ENCODE measurements at regions not wholly inside any gene's neighbourhood (a gene's known extent, or its start where the extent isn't known, plus 50 kb on each side); places are given as distances from the start of the nearest gene placed in this dataset.

DNA sequence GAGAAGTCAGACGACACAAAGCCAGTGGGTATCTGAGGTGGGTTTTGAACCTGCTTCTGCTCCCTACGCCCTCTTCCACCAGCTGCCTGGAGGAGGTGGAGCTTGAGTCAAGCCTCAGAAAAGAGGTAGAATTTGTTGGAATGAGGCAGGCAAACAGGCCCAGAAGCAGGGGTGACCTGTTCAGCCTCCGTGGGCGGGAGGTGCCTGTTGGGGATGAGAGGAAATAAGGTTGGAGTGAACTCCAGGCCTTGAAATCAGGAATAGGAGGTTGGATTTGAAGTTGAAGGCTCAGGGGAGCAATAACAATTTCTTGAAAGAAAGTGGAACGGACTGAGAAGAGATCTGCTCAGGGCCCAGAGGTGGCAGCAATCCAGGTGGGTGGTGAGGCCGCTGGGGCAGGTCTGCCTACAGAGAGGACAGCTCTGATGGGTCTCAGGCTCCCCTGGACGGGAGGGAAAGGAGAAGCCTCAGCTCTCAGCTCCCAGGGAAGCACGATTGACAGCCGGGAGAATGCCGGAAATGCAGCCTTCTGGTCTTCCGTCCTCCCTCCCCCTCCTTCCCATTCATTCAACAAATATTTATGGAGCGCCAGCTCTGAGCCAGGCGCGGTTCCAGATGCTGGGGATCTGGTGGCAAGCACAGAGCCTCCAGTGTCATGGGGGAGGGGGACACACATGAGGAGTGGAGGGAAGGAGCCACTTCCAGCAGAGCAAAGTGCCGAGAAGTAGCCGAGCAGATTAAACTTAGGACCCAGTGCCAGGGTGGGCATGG, 61.9 kb upstream of the CIBAR2 start:
- peak; percentile 91 for DNase-seq (ENCODE audit: low read depth)

DNA sequence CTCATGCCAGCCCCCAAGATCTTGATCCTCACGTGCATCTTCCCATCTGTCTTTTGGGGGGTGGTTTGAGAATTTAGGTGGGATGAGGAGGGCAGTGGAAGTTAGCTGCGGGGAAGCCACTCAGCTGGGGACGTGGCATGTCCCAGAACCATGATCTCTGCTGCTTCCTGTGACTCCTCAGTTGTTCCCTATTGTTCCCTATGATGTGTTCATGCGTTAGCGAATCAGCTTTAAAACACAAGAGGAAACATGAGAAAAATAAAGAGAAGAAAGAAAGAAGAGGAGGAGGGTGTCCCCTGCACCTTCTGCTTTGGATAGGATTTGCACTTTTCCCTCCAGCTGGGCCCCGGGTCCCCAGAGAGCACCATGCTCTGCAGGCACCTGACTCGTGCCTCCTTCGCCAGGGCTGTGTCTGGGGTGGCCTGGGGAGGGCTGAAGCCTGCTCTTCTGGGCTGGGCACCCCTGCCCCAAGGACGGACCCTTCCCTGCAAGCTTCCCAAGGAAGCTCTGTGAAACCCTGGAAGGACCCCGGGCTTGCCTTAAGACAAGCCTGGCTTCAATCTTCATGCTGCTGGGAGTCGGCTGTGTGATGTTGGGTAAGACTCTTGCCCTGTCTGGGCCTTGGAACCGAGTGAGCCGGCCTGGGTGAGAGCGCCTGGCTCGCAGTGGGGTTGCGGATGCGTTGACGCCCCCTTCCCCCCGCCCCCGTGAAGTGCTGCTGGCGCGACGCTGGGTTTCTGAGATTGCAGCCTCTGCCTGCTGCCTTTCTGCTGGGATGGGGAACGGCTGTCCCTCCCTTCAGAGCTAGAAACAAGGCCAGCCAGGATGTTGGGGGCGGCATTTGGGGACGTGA, 62.8 kb upstream of the CIBAR2 start:
- no peak for DNase-seq (ENCODE audit: low read depth)

DNA sequence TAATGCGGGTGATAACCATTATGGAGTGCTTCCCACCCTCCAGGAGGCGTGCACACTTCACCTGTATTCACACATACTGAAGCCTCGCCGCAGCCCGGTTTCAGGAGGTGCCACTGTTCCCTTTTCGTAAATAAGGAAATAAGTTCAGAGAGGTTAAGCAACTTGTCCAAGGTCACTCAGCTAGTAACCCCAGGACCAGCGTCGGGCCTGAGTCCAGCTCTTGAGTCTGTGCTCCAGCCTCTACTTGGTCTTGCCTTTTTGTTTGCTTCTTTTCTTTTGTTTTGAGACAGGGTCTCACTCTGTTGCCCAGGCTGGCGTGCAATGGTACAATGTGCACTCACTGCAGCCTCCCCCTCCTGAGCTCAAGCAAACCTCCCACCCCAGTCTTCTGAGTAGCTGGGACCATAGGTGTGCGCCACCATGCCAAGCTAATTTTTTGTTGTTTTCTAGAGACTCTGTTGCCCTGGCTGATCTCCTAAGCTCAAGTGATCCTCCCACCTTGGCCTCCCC, 63.5 kb upstream of the CIBAR2 start:
- DNase-seq (ENCODE audit: low read depth): no peak

DNA sequence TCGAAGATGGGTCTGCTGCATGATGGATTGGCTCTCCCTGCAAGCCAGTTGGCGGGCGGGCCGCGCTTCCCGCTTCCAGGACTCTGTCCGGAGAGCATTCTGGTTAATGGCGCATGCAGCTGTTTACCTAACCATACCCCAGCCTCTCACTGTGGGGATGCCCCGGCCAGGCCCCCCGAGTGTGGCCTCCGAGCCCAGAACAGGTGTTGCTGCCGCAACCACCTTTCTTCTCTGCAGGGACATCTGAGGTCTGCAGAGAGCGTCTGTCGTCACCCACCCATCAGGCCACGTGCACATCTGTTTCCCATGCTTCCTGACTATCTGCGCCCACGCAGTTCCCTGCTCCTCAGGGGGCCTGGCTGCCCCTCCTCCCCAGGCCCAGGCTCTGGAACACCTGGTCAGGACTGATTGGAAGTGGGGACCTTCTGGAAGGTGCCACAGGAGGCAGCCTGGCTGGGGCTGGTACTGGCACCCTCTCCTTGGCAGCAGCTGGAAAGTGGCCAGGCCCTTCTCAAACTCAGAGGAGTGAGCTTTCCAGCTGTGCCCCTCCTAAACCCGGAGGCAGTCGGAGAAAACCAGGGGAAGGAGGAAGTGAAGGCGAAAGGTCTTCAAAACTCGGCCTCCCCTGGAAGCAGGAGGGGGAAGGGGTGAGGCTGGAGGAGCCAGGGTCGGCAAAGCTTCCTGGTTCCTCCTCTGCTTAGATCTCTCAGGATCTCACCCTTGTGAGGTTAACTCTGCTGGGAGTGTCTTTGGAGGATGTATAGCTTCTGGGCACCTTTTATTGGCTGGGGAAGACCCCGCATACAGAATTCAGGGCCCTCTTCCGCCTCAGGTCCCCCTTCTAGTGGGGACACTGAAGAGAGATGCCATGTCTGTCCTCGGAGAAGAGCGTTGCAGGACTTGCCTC, 64.5 kb upstream of the CIBAR2 start:
- DNase-seq (ENCODE audit: low read depth): no peak

DNA sequence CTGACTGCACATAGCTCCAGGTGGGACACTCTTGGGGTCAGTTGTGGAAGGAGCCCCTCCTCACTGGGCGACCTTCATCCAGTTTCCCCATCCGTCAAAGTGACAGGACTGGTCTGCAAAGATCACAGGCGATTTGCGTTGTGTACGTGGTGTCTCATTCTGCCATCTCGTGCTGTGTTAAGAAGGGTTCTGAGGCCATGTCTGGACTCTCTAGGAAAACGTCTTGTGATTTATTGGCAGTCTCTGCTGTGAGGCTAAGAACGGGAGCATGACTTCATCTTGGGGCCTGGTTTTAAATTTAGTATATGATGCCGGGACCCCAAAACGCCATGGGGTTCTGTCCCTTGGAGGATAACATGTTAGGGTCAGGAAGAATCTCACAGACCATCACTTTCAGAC, 65.2 kb upstream of the CIBAR2 start:
- no peak for DNase-seq (ENCODE audit: low read depth)

DNA sequence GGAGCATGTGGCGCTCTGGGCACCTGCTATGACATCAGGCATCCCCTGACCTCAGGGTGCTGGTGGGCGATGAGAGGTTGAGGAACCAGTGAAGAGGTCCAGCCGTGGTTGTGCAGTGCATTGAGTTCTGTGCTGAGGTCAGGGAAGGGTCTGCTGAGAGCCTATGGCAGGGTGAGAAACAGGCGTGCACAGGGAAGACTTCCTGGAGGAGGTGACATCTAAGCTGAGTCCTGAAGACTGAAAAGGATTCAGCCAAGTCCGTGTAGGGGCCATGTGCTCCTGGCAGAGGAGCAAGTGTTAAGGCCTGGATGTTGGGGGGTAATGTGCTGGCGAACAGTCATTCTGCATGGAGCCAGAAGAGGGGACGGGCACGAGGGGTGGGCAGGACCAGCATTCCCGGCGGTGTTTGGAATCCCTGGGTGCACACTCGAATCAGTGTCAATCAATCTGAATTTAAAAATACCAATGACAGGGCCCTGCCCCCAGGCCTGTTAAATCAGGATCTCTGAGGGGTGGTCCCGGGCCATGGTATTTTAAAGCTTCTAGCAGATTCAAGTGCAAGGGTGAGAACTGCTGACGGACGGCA, 65.8 kb upstream of the CIBAR2 start:
- no peak for DNase-seq (ENCODE audit: low read depth)

DNA sequence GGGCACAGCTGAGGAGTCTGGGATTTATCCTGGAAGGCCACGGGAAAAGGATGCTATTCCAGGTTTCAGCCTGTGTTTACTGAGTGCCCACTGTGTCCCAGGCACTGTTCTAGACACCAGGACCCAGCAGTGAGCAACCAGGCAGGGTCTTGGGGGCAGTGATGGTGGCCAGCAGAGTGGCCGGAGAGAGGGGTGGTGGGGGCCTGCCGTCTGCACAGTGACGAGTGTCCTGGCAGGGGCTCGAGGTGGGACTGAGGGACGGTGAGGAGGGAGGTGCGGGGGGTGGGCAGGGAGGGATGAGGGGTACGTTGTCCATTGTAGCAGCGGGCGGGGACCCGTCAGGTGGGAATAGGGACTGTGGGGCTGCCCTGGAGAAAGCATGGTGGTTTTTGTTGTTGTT, 66.3 kb upstream of the CIBAR2 start:
- DNase-seq (ENCODE audit: low read depth): no peak

DNA sequence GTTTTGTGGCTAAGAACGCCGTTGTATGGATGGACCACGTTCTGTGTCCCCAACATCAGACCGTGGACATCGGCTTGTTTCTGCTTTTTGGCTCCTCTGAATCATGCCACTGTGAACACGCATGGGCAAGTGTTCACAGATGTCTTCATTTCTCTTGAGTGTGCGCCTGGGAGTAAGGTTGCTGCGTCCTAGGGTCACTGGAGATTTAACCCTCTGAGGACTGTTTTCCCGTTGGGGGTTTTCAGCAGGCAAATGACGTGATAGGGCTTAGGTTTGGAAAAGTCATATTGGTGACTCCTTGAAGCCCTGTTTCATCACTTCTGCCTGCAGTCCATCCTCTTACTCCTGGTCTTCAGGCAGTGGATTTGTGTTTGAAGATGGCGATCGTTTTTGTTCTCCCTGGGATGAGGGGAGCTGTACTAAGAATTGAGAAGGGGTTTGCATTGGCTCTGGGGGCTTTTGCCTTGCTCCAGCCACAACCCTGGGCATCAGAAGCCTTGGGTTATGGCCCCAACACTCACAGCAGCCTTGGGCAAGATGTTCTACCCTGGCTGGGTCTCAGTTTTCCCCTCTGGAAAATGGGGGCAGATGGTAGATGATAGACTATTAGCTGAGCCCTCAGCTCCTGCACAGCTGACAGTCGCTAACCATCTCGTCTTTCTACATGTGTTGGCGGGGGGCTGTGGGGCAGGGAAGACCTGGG, 67.2 kb upstream of the CIBAR2 start:
- DNase-seq (ENCODE audit: low read depth): no peak

DNA sequence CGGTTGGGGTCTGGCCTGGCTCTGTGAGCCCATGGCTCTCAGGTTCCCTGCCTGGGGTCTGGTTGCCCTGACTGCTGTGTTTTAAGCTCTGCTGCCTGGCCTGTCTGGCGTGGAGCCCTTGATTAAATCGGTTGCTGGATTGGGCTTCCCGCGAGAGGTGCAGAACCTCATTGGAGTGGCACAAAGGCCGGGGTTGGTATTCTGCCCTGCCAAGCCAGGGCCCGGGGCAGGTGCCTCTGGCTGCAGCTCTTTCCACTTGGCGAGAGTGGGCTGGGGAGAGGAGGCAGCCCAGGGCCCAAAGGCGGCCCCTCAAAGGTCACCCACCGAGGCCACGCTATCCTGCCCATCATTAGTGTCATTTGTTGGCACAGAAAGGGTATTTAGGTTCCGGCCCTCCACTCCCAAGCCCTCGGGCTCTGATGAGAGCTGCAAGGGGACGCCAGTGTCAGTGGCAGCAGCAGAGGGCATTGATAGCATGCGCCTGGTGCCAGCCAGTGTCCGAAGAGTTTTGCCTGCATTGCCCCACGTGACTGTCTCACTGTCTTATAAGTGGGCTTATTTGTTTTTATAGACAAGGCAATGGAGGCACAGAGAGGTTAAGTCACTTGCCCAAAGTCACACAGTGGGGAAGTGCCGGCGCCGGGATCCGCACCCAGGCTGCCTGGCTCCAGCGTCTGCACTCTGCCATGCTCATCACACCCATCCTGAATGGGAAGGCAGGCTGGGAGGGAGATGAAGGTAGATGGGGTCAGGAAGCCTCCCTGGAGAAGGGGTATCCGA, 68.0 kb upstream of the CIBAR2 start:
- DNase-seq (ENCODE audit: low read depth): no peak

DNA sequence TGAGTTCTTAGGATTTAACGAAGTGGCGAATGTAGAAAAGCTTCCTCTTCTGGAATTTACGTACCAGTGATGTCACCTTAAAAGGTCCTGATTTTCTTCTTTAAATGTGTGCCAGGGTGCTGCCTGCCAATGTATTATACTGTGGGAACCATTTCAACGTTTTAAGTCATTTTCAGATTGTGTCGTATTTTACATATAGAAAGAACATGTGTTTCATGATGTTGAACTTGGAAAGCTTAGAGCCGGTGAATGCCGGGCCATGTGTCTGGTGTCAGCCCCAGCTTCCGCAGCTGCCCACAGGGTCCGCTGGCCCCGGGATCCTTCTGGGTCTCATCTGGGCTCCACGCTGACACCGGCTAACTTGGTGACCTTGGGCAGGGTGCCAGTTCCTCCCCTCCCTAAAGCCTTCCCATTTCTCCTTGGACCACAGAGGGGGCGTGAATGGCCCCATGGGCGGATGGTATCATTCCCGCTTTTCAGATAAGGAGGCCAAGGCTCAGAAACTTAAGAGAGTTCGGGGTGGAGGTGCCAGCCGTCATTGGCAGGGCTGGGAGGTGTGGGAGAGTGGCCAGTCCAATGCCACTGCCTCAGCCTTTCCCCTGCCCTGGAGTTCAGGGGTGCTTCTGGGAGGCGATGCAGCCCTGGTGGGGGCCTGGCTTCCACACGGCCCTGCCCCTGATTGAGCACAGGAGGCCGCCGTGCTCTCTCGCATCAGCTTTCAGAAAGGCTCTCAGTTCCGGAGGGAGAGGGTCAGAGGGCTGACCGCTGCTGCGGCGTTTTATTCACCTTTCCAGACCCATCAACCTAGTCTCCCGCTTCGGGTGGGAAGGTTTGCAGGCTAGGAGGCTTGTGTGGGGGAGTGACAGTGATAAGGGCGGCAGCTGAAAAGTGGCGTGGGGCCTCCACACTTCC, 68.8 kb upstream of the CIBAR2 start:
- no peak for DNase-seq (ENCODE audit: low read depth)

DNA sequence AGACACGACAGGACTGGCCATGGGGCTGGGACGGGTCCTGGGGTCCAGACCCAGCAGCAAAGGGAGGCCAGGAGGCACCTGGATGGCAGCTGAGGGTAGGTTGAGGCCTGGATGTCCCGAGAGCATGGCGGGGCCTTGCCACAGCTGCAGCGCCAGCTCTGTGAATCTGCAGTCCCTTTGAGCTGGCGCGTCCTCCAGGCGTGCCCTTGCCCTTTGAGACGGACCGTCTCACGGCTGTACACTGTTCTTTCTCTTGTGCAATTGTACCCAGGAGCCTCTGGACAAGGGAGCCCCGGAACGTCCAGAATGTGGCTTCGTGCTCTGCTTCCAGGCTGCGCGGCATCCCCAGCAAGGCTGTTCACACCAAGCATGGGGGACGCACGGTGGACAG, 69.5 kb upstream of the CIBAR2 start:
- no peak for DNase-seq (ENCODE audit: low read depth)

DNA sequence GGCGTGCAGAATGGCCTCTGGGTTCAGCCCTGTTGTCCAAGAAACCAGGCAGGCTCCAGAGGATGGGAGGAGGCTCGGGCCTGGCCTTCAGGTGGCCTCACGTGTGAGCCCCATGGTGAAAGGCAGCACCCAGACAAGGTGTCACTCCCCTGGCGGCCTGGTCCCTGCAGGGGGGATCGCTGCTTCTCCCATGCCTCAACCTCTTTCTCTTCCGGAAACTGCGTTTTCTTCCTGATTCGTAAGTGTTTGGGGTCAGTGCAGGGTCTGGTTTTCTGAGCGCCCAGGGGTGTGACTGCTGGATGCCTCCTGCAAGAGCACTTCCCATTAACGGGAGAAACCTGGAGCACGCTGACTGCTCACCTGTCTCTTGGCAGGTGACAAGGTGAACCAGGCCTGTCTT, 70.0 kb upstream of the CIBAR2 start:
- no peak for DNase-seq (ENCODE audit: low read depth)

DNA sequence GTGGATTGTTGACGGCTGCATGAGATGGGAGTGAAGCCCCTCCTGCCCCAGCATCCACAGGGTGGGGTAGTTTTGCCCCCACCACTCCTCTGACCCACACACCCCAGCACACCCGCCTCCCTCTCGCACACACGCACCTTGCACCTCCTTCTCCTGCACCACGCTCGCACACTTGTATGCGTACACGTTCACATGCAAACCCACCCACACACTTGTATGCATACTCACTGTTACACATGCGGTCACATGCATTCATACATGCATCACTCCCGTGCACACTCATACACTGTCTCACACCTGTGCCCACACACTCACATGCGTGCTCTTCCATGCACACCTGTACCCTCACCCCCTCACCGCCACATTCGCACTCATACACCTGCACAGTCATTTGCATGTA, 70.5 kb upstream of the CIBAR2 start:
- DNase-seq (ENCODE audit: low read depth): no peak

DNA sequence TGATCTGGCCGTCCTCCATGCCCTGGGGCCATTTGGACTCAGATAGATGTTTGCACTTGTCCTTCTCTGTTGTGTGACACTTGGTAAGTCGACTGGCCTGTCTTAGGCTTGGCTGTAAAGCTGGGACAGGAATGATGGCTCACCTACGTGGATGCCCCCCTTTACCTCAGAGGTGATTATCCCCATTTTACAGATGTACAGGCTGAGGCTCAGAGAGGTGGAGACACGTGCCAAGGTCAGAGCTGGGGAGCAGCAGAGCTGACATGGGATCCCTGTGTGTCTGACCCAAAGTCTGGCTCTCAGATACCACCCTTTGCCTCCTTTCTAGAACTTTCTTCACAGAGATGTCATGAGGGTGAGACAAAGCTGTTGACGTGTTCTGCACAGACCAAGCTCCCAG, 71.3 kb upstream of the CIBAR2 start:
- no peak for DNase-seq (ENCODE audit: low read depth)

DNA sequence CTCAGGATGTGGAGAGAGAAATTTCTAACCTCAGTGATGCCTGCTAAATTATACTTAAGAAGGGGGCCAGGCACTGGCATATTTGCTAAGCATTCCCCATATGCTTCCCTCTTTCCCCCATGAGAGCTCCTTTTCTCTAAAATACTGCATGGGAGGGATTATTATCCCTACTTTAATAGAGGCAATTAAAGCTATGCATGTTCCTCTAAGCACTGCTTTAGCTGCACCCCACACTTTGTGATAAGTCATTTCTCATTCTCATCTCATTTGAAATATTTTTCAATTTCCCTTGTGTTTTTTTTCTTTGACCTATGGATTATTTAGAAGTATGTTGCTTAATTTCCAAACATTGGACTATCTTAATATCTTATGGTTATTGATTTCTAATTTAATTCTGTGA, 72.1 kb upstream of the CIBAR2 start:
- no peak for DNase-seq (ENCODE audit: low read depth)

DNA sequence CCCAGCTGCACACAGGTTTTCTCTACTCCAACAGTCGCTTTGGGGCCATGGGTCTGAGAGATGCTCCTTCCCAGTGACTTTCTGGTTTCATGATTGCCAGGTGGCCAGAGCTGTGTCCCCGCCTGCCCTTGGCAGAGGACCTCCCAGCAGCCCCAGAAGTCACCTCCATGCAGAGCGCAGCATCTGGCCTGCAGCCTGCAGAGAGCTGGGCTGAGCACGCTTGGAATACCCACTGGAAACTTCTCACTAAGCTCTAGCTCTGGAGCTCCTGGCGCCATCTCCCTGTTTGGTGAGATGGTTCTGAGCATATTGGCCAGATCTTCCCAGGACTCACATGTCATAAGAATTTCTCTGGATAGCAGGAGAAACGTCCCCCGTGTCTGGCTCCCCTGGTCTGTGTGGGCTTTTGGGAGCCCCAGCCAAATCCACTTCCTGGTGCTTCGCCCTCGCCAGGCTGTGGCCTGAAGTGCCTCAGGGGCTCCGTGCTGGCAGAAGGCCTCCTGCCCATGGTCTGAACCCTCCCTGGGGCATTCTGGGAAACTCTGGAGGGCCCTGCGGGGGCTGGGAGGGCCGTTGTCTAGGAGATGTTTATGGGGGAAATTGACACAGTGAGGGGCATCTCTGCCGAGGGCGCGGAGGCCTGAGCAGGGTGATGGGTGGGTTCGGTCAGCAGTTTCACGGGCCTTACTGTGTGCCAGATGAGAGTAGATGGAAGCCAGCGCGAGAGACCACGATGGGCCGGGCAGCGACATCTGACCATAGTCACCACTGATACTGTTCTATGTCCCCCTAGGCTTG, 73.2 kb upstream of the CIBAR2 start:
- no peak for DNase-seq (ENCODE audit: low read depth)

DNA sequence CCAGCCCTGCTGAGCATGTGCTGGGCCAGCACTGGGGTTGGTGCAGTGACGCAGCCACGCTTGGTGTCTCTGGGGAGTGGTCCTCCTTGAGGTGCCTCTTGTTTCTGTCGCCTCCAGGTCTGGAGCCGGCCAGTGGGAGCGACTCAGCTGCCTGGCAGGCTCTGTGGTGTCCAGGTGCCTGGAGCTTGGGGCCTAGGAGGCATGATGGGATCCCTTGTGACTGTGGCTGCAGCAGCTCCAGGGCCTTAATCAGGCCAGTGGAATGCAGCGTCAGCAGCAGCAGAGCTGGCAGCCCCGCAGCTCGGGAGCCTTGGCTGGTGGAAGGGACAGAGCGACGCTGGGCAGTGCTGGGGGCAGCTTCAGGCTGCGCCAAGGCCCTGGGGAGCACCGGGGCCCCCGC, 74.7 kb upstream of the CIBAR2 start:
- DNase-seq (ENCODE audit: low read depth): no peak

DNA sequence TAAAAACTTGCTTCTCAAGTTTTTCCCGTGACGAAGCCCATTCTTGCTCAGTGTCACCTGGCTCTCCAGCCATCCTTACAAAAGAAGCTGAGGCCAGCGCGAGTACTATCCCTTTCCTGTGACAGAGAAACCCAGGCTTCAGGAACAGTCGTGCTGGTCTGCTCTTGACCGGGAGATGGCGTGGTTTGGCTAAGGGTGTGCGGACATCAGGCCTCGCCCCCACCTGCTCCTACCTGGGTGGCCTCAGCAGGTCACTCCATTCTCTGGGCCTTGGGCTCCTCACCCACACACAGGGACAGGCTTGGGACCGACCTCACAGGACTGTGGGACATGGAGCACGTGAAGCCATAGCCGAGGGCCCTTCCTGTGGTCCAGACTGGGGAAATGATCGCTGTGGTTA, 75.2 kb upstream of the CIBAR2 start:
- no peak for DNase-seq (ENCODE audit: low read depth)

DNA sequence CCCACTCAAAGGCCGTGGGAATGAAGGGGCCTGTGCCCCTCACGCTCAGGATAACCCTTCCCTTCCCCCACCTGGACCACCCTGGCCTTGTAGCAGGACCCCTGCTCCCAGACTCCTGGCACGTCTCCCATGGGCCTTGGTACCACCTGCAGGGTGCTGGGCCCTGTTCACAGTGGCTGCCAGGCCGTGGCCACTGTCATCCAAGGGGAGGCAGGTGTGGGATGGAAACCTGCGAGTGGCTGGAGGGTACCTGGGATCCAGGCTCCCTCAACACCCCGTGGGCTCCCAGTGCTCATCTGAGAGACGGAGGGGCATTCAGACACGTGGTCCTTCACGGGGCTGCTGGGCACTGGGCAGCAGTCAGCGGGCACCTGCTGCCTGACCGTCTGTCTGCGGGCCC, 75.6 kb upstream of the CIBAR2 start:
- DNase-seq (ENCODE audit: low read depth): no peak

Data from HS-27A (cell line).